GM12873 (cell line): ENCODE measurements at regions not wholly inside any gene's neighbourhood (a gene's known extent, or its start where the extent isn't known, plus 50 kb on each side); places are given as distances from the start of the nearest gene placed in this dataset.

Experiments
- CTCF ChIP-seq: IDR thresholded peaks from 2 replicates; pipeline ENCODE4 v1.5.1; 2012; ENCODE audit warnings: low read depth, mild to moderate bottlenecking, moderate library complexity, low read length, control low read depth; ENCODE audit not compliant: insufficient read depth; ENCODE audit errors: missing control alignments

GRCh38 chr12:88876857-88877256 is 296.6 kb upstream of the KITLG start:
- TF ChIP-seq CTCF = no peak

DNA sequence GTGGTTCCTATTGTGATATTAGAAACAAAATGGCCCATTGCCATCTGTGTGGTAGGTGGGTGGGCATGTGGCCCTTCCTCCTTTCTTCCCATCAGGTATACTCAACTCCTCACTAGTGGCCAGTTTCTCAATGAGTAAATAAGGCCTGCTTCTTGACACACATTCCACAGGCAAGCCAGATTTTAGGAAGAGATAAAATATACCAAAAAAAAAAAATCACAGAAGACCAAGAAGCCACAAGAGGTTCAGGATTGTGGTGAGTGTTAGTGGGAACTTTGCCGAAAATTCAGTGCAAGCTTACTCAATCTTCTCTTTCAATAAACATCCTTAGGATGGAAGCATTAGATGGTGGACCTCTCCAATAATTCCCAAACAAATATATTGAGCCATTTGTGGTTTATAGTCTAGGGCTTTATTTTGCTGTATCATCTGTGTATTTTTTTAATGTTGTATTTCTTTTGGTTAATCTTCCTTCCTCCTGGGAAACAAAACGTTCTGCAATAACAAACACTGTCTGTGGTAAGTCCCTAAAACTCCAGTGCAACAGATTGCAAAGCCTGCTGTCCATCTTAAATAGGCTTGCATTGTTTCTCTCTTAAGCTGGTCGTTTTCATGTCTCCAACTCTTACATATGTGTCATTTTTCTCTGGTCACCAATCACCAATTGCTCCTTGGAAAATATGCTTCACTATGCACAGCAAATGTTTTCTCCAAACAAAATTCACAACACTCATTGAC is 289.9 kb upstream of the KITLG start:
- no peak for TF ChIP-seq CTCF

- TF ChIP-seq CTCF = no peak
These were observed 287.8 kb upstream of the KITLG start for GRCh38 chr12:88868050-88868449.

DNA sequence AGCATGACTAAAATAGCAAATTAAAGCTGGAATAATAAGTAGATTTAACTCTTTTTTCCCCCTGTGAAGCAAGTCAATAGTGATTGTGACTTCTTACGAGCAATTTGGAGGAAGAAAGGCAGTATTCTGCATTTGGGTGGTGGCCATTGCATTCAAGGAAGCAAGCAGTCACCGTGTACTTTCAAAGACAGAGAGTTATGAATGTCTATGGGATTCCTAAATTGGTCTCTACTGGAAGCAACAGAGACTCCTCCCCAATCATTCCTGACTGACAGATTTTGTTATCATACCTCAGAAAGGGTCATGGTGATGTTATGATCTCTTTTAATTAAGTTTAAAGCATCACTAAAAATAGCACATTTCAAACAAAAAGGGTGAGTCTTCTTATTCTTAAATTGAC is 287.2 kb upstream of the KITLG start:
- TF ChIP-seq CTCF = no peak

DNA sequence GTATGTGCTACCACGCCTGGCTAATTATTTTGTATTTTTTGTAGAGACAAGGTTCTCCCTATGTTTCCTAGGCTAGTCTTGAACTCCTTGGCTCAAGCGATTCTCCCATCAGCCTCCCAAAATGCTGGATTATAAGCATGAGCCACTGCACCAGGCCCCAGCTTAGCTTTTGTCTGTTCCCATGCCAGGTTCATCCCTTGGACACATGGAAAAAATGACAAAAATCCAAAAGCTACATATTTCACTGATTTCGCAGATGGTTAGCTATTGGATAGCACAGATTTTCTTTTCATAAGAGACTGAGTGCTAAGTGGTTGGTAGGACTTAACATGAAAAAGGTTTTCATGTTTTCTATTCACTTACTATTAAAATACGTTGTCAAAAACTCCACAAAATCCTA is 286.6 kb upstream of the KITLG start:
- TF ChIP-seq CTCF = no peak

GRCh38 chr12:88865537-88865936 is 285.3 kb upstream of the KITLG start:
- TF ChIP-seq CTCF = no peak

- no peak for TF ChIP-seq CTCF
These were observed 280.6 kb upstream of the KITLG start for GRCh38 chr12:88860851-88861250.
